GM21717 (cell line): ENCODE measurements at regions not wholly inside any gene's neighbourhood (a gene's known extent, or its start where the extent isn't known, plus 50 kb on each side); places are given as distances from the start of the nearest gene placed in this dataset.

Experiments
- ATAC-seq: cut with Tn5 transposase; IDR thresholded peaks from one replicate; pipeline ENCODE4 v1.9.1; 2021; ENCODE audit warnings: mild to moderate bottlenecking, moderate library complexity; ENCODE audit not compliant: unreplicated experiment

DNA sequence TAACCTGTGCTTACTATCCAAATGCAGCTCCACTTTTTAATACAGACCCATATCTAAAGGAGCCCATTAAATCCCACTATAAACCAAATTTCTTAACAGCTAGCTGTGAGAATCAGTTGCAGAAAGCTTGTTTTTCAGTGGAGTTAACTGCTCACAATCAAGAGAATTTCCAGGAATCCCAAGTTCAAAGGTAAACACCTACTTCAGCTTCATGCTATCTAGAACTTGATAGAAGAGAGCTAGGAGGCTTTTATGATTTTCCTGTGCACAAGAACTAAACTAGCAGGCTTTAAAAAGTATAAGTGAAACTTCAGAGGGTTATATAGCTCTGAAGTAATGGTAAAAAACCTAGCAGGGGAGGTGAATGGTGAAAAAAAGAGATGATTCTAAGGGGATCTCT is 96.2 kb upstream of the PABPC4L start:
- ATAC-seq = no peak

DNA sequence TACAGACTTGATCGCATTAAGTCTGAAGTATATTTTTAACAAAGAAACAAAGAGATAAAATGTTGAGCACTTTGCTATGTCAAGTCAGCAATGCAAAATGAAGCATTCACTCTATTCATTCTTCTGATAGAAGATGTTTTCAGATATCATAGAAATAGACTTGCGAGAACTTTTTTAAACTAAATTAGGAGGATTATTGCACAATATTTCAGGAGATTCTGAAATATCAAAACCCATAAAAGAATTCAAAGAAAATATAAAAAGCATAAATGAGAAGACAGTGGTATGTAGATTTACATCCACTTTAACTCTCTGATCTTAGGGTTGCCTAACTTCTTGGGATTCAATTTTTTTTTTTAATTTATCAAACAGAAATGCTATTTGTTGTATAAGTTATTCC is 81.1 kb upstream of the PABPC4L start:
- no peak for ATAC-seq

DNA sequence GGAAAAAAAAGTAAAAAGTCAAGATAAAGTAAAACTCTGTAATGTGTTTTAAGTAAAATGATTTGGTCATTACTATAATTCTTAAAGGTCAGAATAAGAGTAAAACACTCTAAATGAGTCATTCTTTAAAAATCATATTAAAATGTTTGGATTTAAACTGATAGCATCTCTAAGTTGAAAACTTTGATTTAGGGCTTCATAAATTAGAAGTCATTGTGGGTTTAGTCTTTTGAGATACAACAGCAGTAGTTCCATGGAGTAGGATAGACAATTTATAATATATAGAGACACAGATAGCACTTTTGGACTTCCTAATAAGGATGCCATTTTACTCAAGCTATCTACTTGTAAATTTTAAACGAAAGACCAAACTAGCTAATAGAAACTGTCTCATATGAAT is 77.1 kb upstream of the PABPC4L start:
- ATAC-seq = no peak

DNA sequence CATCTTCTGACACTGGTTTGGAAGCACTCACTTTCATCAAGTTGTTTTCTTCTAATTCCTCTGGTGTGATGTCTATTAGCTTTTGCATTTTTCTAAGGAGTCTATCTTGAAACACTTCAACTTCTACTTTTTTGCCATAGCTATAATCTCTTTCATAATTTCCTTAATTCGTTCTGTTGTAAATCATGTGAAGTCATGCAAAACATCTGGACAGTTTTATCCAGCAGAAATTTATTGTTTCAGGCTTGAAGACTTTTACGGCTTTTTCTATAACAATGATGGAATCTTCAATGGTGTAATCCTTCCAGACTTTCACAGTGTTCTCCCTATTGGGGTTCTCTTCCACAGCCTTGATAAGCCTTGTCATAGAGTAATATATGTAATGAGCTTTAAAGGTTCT is 74.9 kb upstream of the PABPC4L start:
- no peak for ATAC-seq

DNA sequence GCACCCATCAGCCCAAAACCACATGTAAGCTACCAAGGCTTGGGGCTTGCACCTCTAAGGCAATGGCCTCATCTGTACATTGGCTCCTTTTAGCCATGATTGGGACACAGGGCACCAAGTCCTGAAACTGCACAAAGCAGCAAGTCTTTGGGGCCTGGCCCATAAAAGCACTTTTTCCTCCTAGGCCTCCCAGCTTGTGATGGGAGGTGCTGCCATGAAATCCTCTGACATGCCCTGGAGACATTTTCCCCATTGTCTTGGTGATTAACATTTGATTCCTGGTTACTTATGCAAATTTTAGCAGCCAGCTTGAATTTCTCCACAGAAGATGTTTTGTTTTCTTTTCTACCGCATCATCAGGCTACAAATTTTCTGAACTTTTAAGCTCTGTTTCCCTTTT is 58.5 kb upstream of the PABPC4L start:
- no peak for ATAC-seq
